NCI-H2029 (cell line): ENCODE measurements at regions not wholly inside any gene's neighbourhood (a gene's known extent, or its start where the extent isn't known, plus 50 kb on each side); places are given as distances from the start of the nearest gene placed in this dataset.

Experiments
- DNase-seq: peaks from one replicate; lab custom pipeline; 2025; lab: John Stamatoyannopoulos, UW

DNA sequence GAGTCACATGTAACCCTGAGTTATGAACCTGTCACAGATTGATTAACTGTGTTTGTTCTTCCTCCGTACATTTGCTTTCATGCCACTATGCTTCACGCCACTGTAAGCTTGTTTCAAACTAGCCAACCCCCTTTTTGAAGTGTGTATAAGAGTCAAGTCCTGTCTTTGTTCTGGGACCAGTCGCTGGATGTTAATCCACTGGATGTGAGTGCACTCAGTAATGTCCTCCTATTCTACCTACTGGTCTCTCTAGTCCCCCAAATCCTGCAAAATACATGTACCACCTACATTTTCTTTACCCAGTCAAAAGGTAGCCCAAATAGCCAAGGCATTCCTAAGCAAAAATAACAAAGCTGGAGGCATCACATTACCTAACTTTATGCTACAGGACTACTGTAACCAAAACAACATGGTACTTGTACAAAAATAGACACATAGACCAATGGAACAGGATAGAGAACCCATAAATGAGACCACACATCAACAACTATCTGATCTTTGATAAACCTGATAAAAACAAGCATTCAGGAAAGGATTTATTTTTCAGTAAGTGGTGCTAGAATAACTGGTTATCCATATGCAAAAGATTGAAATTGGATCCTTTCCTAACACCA is 1139.1 kb upstream of the SEMA6A start:
- DNase-seq: no peak

DNA sequence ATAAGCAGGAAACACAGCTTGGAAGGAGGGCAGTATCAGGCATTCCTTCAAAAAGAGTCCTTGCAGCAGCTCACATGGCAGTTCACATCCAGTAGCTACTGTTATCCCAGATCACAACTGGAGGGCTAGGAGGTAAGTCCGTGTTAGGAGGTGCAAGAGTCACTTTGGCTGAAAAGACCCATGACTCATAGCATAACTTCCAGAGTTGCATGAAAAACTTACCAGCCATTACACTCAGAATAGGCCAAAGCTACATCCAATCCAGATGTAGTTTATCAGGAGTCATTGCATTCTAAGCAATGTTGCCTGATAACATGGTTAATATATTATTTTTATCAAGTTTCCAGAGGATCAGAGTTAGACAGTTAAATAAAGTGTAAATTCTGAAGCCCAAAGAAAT is 1126.4 kb upstream of the SEMA6A start:
- DNase-seq: no peak

DNA sequence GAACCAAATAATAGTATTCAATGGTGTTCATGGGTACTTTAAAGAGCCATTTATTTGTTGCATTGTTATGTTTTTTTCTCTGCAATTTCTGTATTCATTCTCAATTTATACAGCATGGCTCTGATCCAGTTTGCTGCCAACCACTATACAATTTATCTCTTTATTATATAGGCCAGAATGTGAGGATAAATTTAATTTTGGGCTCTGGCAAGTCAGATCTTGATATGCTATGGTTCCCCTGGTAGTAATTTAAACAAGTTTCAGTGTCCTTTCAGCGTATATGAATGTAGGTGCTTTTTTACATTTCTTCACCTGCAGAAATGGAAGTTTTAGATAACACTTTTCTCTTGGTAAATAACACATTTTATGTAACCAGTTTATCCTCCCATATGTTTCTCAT is 1118.0 kb upstream of the SEMA6A start:
- no peak for DNase-seq

DNA sequence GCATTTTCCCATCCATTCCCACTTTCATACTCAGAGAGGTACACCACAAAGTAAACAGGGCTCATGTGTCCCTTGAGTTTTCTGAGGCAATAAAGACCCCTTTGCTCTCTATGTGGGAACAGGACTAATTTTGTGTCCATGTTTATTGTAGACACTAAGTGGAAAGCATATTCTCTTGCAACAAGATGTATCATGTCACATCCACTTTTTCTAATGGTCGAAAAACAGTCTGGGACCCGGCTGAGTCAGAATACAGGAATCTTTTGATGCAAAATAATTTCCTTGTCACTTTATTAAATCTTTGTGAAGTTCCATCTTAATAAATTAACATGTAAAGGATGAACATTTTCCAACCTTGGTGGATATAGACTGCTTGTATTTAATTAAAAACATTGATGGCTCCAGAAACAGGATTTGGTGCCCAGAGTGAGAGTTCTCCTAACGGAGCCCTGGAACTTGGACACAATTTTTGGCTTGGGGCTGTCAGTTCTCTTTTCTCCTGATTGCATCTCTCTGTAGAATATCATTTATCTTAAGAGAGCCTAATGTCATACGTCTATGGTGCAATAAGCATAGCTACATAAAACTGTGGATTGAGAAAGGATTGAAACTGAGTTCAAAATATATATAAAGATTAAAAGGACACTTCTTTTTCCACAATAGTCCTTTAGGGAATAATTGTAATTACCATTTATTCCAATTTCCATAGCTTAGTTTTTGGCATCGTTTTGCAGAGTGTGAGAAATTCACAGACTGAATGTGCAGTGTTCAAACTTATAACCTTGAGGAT is 1116.7 kb upstream of the SEMA6A start:
- DNase-seq: no peak

DNA sequence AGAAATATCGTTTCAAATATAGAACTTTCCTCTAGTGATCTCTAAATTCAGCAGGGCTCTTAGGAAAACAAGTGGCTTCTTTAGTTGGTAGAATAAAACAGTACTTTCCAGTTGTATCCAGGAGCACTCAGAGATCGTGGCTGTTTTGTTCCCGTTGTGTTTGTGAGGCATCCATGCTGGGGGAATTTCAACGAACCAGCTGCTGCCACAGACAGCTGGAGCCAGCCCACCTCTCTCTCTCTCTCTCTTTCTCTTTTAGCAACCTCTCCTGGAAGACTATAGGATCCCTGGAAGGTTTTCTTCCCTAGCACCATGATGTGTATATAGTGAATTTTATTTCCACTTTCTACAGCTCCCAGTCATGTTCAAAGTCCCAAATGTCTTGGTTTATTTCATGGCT is 1116.0 kb upstream of the SEMA6A start:
- no peak for DNase-seq

DNA sequence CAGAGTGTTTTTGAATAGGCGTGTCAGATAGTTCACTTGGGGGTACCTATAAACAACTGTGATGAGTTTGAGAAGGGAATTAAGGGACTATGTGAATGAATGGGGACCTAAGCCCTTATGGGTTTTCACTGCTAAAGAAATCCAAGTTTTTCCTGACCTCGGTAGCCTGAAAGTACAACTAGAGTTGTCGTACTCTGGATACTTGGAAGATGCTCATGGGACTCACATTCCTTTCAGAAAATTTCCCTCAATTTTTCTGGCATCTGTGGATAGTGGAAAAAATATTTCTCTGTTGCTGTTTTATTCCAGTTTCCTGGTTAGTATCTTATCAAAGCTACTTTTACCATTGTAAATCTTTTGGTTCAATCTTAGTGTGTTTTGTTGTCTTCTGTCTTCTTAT is 1112.3 kb upstream of the SEMA6A start:
- no peak for DNase-seq

DNA sequence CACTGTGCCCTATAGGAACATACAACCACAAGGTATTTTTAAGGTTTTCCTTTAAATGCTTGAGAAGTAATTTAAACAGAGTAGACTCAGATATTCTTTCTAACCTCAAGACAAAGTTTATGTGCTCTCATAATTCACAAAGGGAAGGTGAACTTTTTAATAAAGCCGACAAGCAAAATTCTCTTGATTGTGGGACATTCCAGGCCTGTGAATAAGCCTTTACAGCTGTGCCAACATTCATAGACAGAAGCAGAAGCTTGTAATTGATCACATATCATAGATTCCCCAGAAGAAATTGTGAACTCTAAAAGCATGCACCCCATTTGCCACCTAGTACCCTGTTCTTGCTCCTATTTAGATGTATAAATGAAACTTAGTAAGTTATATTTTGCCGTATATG is 1107.8 kb upstream of the SEMA6A start:
- no peak for DNase-seq

DNA sequence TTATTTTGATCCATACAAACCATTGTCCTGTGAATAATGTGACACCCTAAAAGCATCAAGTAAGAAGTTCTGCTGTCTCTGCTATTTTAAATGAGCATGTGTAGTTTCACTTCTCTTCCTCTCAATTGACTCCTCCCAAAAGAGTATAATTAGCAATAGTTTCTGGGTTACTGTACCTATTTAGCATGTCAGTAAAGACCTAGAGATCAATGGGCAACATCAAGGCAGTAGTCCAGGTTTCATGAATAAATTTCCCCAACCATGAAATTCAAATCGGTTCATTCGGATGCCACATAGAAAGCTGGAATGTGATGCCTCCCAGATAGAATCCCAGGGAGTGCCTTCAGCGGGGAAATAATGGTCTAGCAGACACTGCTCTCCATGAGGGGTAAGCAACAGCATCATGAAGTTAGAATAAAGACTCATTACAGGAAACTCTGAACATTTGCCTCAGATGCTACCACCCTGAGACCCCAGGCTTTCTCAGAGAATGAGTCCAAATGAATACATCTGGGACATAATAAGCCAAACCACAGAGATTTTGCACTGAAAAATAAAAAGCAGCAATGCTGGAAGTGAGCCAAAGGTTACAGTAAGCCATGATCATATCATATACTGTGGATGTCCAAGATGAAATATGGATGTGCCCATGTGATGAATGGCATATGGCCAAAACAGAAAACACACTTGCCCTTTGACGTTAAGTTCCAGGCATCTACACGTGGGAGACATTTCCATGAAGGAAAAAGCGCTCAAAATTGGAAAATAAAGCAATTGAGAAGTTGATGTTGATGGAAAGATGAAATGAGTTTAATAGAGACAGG is 1107.0 kb upstream of the SEMA6A start:
- DNase-seq: no peak

DNA sequence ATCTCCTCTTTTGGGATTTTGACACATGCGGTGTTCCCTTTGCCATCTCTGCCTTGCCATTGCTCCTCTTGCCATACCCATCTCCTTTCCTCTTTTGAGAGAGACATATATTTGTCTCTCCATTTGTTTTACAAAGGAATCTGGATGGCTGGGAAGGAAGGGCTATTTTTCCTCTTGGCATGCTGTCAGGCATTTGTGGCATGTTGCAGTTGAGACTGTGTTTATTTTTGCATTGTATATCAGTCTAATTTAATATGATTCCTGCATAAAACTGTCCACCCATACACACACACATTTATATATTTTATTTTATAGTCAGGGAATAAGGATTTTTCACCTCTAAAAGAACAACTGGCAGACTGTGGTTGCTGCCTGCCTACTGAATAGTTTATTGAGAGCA is 1105.8 kb upstream of the SEMA6A start:
- DNase-seq: no peak

DNA sequence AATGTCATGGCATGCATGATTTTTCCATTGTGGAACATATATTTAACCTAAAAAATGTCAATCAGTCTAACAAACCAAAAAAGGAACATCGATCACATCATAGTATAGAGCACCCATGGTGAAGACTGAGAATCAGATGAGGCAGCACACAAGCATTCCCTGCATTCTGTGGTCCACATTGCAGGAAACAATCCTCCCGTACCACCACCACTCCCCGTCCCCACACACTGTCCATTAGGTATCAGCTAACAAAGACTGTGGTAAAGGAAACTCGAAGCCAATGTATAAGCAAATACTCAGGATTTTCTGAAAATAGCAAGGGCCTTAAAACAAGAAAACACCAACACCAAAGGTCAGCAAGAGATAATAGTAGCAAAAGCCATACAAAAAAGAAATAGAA is 1104.4 kb upstream of the SEMA6A start:
- DNase-seq: no peak

DNA sequence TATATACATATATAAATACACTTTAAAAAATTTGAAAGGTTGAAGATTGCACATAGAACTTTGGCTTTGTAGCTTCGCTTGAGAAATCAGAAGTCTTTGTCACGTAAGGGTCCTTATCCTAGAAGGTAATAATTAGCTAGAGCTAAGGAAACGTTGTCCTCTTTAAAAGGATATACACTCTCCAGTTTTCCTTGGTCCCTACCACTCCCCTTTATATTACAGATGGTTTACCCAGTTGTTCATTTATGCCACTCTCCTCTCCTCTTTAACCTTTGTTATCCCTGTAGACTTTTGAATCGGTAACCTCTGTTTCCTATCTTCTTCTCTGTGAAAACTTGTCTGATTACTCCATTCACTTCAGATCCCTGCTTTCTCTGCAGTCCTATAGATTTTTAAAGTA is 1101.0 kb upstream of the SEMA6A start:
- no peak for DNase-seq

DNA sequence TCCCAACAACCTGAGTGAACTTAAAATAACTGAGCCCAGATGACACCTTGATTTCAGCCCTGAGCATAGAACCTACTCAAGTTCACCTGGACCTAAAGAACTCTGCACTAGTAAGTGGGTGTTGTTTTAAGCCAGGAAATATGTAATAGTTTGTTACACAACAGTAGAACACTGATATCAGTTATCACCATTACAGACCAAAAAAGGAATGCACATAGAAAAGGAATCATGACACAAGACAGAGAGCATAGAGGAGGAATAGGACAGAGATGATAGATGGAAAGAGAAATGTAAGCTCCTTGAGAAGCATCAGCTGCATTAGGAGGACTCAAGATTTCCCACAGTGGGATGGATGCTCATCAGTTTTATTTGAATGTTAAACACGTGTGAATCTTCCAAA is 1096.9 kb upstream of the SEMA6A start:
- DNase-seq: no peak

DNA sequence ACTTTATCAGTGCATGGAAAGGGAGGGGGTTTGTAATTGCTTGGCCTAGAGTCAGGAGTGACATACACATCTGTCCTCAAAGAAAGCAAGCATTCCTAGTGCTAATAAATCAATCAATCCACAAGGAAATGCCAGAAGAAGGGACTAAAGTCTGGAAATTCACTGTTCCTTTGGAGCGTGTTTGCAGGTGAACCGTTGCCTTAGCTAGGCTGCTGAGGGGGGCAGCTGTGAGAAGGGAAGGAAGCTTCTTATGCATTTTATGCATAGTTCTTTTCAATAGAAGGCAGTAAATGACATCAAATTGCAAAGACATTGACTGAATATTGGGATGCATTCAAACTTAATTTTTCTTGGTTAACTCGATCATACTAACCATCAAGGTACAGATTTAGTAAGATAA is 1092.5 kb upstream of the SEMA6A start:
- DNase-seq: no peak

DNA sequence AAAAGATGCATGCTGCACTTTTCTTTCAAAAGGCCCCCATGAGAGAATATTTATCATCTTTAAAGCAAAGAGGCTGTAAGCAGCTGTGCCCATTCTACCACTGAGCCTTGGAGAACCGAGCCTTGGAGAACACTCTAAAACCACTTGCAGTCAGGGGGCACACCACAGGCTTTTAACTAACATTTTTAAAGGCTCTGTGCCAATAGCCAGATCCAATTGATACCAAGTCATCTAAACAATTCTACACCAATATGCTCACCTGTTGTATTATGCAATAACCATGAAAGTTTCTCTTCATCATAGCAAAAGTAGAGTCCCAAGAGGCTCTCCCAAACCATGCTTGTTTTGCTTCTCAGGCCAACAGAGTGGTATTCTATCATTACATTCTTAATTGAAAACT is 1090.5 kb upstream of the SEMA6A start:
- DNase-seq: no peak

DNA sequence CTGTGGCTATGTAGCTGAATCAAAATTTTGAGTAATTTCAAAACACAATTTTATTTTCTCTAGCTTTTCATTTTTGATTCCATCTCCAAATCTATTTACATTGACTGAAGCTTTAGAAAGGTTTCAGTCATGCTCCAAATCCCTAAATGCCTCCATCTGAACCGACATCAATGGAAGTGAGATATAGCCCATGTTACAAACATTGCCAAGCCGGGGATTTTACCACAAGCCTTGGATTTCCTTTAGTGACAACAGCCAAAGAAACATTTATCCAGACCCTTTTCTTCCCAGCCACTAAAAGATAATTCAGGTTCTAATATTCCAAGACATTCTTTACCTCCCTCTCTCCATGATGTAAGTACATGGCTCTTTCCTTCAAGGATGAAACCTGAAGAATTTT is 1087.7 kb upstream of the SEMA6A start:
- no peak for DNase-seq

DNA sequence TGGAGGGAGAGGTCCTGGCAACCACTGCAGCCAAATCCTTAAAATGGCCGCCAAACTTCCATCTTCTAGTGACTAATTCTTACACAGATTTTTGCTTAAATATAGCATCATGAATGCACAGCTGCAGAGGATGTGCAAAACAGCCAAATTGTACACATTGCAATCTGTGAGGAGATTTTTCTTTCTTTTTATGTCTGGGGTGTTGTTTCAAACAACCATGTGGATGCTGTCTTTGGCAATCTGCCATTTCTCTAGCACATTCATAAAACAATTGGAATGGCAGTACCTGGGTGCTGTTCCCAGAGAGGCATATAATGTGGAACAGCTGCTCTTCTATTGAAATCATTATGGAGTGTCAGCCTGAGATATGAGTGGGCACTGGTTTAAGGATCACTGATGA is 1082.9 kb upstream of the SEMA6A start:
- DNase-seq: no peak

DNA sequence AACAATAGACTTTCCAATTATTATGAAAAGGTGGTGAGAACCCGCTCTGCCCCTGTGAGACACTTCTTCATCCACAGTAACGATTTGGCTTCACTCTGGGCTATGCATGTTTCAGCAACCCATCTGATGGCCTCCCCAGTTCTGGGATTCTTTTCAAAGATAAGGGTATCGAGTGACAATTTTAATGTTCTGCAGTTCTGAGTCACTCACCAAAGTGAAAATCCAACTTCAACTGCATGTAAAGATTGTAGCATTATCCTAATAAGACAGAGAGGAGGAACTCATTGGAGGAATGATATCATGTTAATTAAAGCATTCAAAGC is 1078.3 kb upstream of the SEMA6A start:
- no peak for DNase-seq

DNA sequence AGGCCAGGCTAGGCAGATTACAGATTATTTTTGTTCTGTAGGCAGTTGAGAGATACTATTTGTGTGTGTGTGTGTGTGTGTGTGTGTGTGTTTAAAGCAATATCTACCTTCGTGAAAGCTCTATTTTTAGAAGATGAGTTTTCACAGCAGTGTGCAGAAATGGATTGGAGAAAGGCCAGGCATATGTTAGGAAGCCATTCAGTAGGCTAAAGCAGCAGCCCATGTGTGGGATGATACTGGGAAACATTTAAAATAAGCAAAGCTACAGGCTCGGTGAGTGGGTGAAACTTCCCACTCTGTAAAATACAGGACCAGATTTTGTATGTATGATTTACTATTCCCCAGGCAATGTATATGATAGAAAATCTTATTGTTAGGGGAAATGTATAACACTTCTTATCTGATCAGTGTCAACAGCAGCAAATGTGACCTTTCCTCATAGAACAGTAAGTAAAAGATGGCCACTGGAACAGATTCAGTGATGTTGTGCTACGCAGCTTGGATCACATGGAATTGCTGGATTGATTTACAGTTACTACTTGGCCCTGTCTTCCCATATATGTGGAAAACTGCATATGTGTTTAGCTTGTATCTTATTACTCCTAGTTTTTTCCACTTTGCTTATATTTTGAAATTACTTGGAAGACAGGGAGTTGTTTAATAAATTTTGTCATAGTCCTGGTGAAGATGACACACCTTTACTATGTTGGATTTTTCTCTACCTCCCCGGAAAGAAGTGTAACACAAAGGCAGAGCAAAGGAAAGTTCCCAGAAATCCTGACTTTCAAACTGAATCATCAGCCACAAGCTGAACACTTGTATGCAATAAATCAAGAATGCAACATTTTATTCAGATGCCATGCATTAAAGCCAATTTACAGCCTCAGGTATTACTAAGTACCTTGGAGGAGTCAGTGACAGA is 1077.7 kb upstream of the SEMA6A start:
- no peak for DNase-seq

DNA sequence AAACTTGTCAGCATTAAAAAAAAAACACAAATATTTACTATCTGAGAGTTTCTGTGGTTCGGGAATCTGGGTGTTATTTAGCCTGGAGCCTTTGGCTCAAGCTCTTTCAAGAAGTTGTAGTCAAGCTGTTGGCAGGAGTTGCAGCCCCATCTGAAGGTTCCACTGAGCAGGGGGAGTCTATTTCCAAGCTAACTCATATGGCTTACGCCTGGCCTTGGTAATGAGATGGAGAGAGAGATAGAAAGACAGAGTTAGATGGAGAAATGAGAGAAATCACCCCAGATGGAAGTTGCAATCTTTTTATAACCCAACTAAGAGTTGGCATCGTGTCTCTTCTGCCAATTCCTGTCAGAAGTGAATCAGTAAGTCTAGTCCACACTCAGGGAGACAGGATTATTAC is 1075.2 kb upstream of the SEMA6A start:
- no peak for DNase-seq

DNA sequence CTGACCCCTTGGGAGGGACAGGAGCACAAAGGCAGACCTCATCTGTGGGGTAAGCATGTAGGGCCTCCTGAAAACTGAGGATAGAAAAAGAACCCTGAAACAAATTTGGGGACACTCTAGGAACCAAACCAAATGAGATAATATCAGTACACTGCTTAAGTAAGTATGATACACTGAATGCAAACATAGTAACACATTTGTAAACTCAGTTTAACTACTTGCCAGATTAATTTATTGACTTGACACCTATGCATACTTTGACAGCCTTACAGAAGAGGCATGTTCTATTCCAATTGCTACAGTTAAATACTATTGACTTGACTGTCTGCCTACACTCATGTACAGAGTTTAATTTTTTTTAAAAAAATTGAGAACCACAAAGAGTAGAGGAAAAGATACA is 1070.8 kb upstream of the SEMA6A start:
- DNase-seq: no peak

DNA sequence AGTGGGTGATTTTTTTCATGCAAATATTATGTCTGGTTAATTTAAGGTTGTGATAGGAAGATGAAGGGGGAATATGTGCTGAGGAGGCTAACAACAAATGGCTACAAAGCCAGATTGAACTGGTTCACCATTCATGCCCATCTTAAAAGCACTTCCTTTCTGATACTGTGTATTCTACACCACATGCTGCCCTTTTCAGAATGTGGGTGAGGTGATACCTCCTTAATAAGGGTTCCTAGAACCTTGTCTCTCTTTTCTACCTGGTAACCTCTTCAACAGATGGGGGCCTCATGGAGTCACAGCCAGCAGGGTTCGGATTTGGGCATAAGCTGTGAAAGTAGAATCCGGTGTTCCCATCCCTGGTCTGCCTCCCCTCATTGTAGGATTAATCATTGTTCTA is 1064.0 kb upstream of the SEMA6A start:
- no peak for DNase-seq

DNA sequence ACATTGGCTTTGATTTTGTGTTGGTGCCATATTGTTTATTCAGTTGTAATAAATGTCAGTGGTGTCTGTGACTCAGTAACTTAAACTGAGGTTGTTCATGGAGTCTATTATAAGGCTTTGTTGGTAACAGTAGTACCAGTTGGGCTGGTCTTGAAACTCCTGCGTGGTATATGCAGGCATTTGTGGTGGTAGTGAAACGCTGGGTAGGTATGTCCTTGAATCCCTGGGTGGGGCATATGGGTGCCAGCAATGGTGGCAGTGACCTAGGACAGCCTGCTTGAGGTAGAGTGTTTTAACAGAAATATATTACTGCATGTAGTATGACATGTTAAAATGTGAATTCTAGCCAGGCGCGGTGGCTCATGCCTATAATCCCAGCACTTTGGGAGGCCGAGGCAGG is 1058.5 kb upstream of the SEMA6A start:
- no peak for DNase-seq
